GM18498 (cell line): ENCODE measurements at regions not wholly inside any gene's neighbourhood (a gene's known extent, or its start where the extent isn't known, plus 50 kb on each side); places are given as distances from the start of the nearest gene placed in this dataset.
"Not testable (repeated sequence)": the region's sequence is repeated elsewhere in the genome, so short reads cannot be mapped to it uniquely, and the experiment has no call there.

Experiments
- ATAC-seq: cut with Tn5 transposase; IDR thresholded peaks from one replicate; pipeline ENCODE4 v1.9.1; 2021; ENCODE audit warnings: mild to moderate bottlenecking, moderate library complexity; ENCODE audit not compliant: unreplicated experiment

- ATAC-seq, result no peak
Measured at GRCh38 chr5:108467563-108467962, 85.7 kb upstream of the FBXL17 start.

GRCh38 chr5:108461628-108462367 is 79.9 kb upstream of the FBXL17 start:
- no peak for ATAC-seq

GRCh38 chr5:108459769-108460168 is 77.9 kb upstream of the FBXL17 start:
- no peak for ATAC-seq

- ATAC-seq, result no peak
Measured at GRCh38 chr5:108451269-108451668, 69.4 kb upstream of the FBXL17 start.

GRCh38 chr5:108444130-108444529 is 62.2 kb upstream of the FBXL17 start:
- ATAC-seq, result not testable (repeated sequence)

- ATAC-seq, result not testable (repeated sequence)
Measured at GRCh38 chr5:108442063-108442651, 60.3 kb upstream of the FBXL17 start.

GRCh38 chr5:108437425-108437824 is 55.5 kb upstream of the FBXL17 start:
- no peak for ATAC-seq

GRCh38 chr5:108436696-108437095 is 54.8 kb upstream of the FBXL17 start:
- ATAC-seq, result no peak

- no peak for ATAC-seq
Measured at GRCh38 chr5:108433600-108433999, 51.7 kb upstream of the FBXL17 start.

- no peak for ATAC-seq
Measured at GRCh38 chr5:108432024-108432423, 50.1 kb upstream of the FBXL17 start.
